HCT116 (cell line): ENCODE measurements at regions not wholly inside any gene's neighbourhood (a gene's known extent, or its start where the extent isn't known, plus 50 kb on each side); places are given as distances from the start of the nearest gene placed in this dataset.
A peak's percentile ranks its signal among the peaks of the same experiment; 100 is the strongest.

Experiments
- ATAC-seq: fragments of 200-7000 bp; cut with Tn5 transposase; 2 replicates; pipeline ENCODE4 v1.9.1; 2020; ENCODE audit warnings: mild to moderate bottlenecking, moderate library complexity
- BruUV-seq: library from RNA; stranded (reverse); fragments of 400-500 nt; replicated peaks from 2 replicates; lab custom pipeline; 2021; lab: Mats Ljungman, UMichigan
- CTCF ChIA-PET: fragments of 300-600 bp; sonication (Branson Sonifier 250); formaldehyde crosslinking; loops from one replicate; lab custom pipeline; 2021; ENCODE audit warnings: antibody characterized with exemption; lab: Charles Lee
- POLR2A ChIA-PET: fragments of 300-600, 350-600 bp; sonication (Branson Sonifier 250); formaldehyde crosslinking; loops from one replicate; lab custom pipeline; 2021; ENCODE audit warnings: antibody characterized with exemption; lab: Charles Lee
- RAD21 ChIA-PET, 2 experiments: fragments of 300-600 bp; sonication (Branson Sonifier 250); formaldehyde crosslinking; loops; one replicate each; lab custom pipeline; 2023; ENCODE audit warnings: low total read pairs in 2 of 2; ENCODE audit not compliant: uncharacterized antibody in 2 of 2, unreplicated experiment in 2 of 2, low non-redundant PET in 1 of 2; lab: Charles Lee
- DNase-seq: peaks from one replicate; pipeline ENCODE4 v3.0.0-alpha.2; 2010; ENCODE audit warnings: low read depth, low spot score
- H2AFZ ChIP-seq: fragments of 200-600 bp; shearing (Covaris generic), sonication (generic); 2 replicates; pipeline ENCODE4 v1.6.1; 2017; ENCODE audit warnings: low read depth, mixed run types, mixed read lengths, antibody characterized with exemption, low read length; ENCODE audit not compliant: poor library complexity, severe bottlenecking
- H3K27ac ChIP-seq: 2 replicates; pipeline ENCODE4 v1.5.1; 2012; ENCODE audit warnings: low read depth, low read length
- H3K27me3 ChIP-seq: fragments of 200-600 bp; sonication (generic); 2 replicates; pipeline ENCODE4 v1.6.1; 2016; ENCODE audit warnings: mixed run types, low read length, mixed read lengths; ENCODE audit not compliant: insufficient read depth
- H3K36me3 ChIP-seq, 2 experiments: fragments of 200-500 bp in 1 of 2; fragments of 200-600 bp in 1 of 2; sonication (Bioruptor generic) in 1 of 2; sonication (generic) in 1 of 2; 2 replicates each; pipeline versions ENCODE4 v1.5.1 to v1.6.1; 2014 to 2016; ENCODE audit warnings: low read length in 2 of 2, inconsistent platforms in 1 of 2, mixed read lengths in 1 of 2, mixed run types in 1 of 2; ENCODE audit not compliant: insufficient read depth in 2 of 2, control insufficient read depth in 1 of 2
- H3K4me1 ChIP-seq, 2 experiments: fragments of 200-600 bp in 1 of 2; sonication (generic) in 1 of 2; 2 replicates each; pipeline versions ENCODE4 v1.5.1 to v1.6.1; 2012 to 2017; ENCODE audit warnings: low read length in 2 of 2, inconsistent platforms in 1 of 2, mild to moderate bottlenecking in 1 of 2, mixed read lengths in 1 of 2, mixed run types in 1 of 2, moderate library complexity in 1 of 2; ENCODE audit not compliant: insufficient read depth in 2 of 2, control insufficient read depth in 1 of 2
- H3K4me2 ChIP-seq: fragments of 200-600 bp; sonication (generic); 2 replicates; pipeline ENCODE4 v1.6.1; 2017; ENCODE audit warnings: mixed run types, low read length, mixed read lengths
- H3K4me3 ChIP-seq, 2 experiments: fragments of 200-600 bp in 1 of 2; sonication (generic) in 1 of 2; replicated peaks in 1 of 2; 2 replicates each; pipeline ENCODE4 v1.5.1; 2011 to 2016; ENCODE audit warnings: low read length in 2 of 2, control low read depth in 1 of 2, low read depth in 1 of 2, mild to moderate bottlenecking in 1 of 2, mixed read lengths in 1 of 2, mixed run types in 1 of 2
- H3K79me2 ChIP-seq: fragments of 200-600 bp; sonication (generic); 2 replicates; pipeline ENCODE4 v1.6.1; 2017; ENCODE audit warnings: mild to moderate bottlenecking, mixed run types, low read length, moderate library complexity, mixed read lengths; ENCODE audit not compliant: insufficient read depth
- H3K9ac ChIP-seq: fragments of 200-600 bp; sonication (generic); 2 replicates; pipeline ENCODE4 v1.6.1; 2016; ENCODE audit warnings: low read length, mixed read lengths
- H3K9me2 ChIP-seq: fragments of 200-600 bp; sonication (generic), shearing (Covaris generic); 2 replicates; pipeline ENCODE4 v1.6.1; 2017; ENCODE audit warnings: mixed run types, mild to moderate bottlenecking, moderate library complexity; ENCODE audit not compliant: insufficient read depth
- H3K9me3 ChIP-seq, 2 experiments: fragments of 200-500 bp in 1 of 2; fragments of 200-600 bp in 1 of 2; sonication (Bioruptor generic) in 1 of 2; sonication (generic) in 1 of 2; 2 replicates each; pipeline ENCODE4 v1.6.1; 2014 to 2017; ENCODE audit warnings: low read length in 2 of 2, mixed read lengths in 2 of 2, inconsistent platforms in 1 of 2, low read depth in 1 of 2, mild to moderate bottlenecking in 1 of 2, mixed run types in 1 of 2, moderate library complexity in 1 of 2; ENCODE audit not compliant: control insufficient read depth in 1 of 2, insufficient read depth in 1 of 2
- H4K20me1 ChIP-seq: fragments of 200-600 bp; sonication (generic), shearing (Covaris generic); 2 replicates; pipeline ENCODE4 v1.6.1; 2017; ENCODE audit warnings: mixed run types, mild to moderate bottlenecking, moderate library complexity; ENCODE audit not compliant: insufficient read depth
- CBX3 ChIP-seq: IDR thresholded peaks from 2 replicates; pipeline ENCODE4 v1.6.1; 2012; ENCODE audit warnings: low read depth
- CTCF ChIP-seq, 3 experiments: fragments of 200-600 bp in 1 of 3; sonication (generic) in 1 of 3; IDR thresholded peaks in 2 of 3; conservative IDR thresholded peaks in 1 of 3; 2 replicates each; pipeline ENCODE4 v1.5.1; 2012 to 2017; ENCODE audit warnings: low read depth in 2 of 3, low read length in 2 of 3, antibody characterized with exemption in 1 of 3, borderline replicate concordance in 1 of 3, control low read depth in 1 of 3, mild to moderate bottlenecking in 1 of 3, mixed read lengths in 1 of 3, mixed run types in 1 of 3, moderate library complexity in 1 of 3; ENCODE audit not compliant: insufficient read depth in 1 of 3
- EGR1 ChIP-seq: IDR thresholded peaks from 2 replicates; pipeline ENCODE4 v1.6.1; 2012; ENCODE audit warnings: low read depth
- ELF1 ChIP-seq: IDR thresholded peaks from 2 replicates; pipeline ENCODE4 v1.6.1; 2012; ENCODE audit warnings: low read depth, borderline replicate concordance
- EZH2 ChIP-seq: fragments of 200-600 bp; sonication (generic); IDR thresholded peaks from 2 replicates; pipeline ENCODE4 v1.6.1; 2017; ENCODE audit warnings: antibody characterized with exemption, mixed run types
- JUND ChIP-seq: IDR thresholded peaks from 2 replicates; pipeline ENCODE4 v1.6.1; 2012
- MAX ChIP-seq: IDR thresholded peaks from 2 replicates; pipeline ENCODE4 v1.6.1; 2012
- POLR2A ChIP-seq: IDR thresholded peaks from 2 replicates; pipeline ENCODE4 v1.7.0; 2011; ENCODE audit warnings: borderline replicate concordance; ENCODE audit not compliant: insufficient read depth, insufficient read length; ENCODE audit errors: extremely low read depth
- POLR2AphosphoS5 ChIP-seq: IDR thresholded peaks from 2 replicates; pipeline ENCODE4 v1.6.1; 2011; ENCODE audit warnings: mild to moderate bottlenecking, low read depth, low read length, moderate library complexity
- RAD21 ChIP-seq: IDR thresholded peaks from 2 replicates; pipeline ENCODE4 v1.6.1; 2012; ENCODE audit warnings: low read depth, mild to moderate bottlenecking
- SP1 ChIP-seq: IDR thresholded peaks from 2 replicates; pipeline ENCODE4 v1.6.1; 2012; ENCODE audit warnings: low read depth
- SRF ChIP-seq: IDR thresholded peaks from 2 replicates; pipeline ENCODE4 v1.6.1; 2012; ENCODE audit warnings: low read depth
- TCF7L2 ChIP-seq: IDR thresholded peaks from 2 replicates; pipeline ENCODE4 v1.7.0; 2011; ENCODE audit warnings: borderline replicate concordance, inconsistent platforms; ENCODE audit not compliant: insufficient read depth, insufficient read length; ENCODE audit errors: extremely low read depth
- ZBTB33 ChIP-seq: IDR thresholded peaks from 2 replicates; pipeline ENCODE4 v1.6.1; 2011; ENCODE audit warnings: mild to moderate bottlenecking, low read length, moderate library complexity; ENCODE audit not compliant: insufficient replicate concordance; ENCODE audit errors: extremely low read depth
- ZFX ChIP-seq: fragments of 450-650 bp; IDR thresholded peaks from 2 replicates; pipeline ENCODE4 v1.6.1; 2017
- ZNF274 ChIP-seq: fragments of 200-500 bp; sonication (Bioruptor generic); IDR thresholded peaks from 2 replicates; pipeline ENCODE4 v1.6.1; 2014; ENCODE audit warnings: mild to moderate bottlenecking, low read depth, low read length, inconsistent platforms
- intact Hi-C: fragments of 100-400 bp; cut with micrococcal nuclease; formaldehyde crosslinking; loops from 2 replicates; pipeline ENCODE4 v1.10.0; 2022

- ATAC-seq: peak; percentile 88
- no peak overlapping the region for H3K9ac ChIP-seq
- BruUV-seq: no TSS peak
- no peaks in the 10 kb centered on the region for H4K20me1 ChIP-seq
- POLR2A ChIA-PET: interaction anchor here (0.8 to 1.5 kb wide), 2 partner anchors 73 to 572 kb away, joined by 3 to 19 read pairs; partner anchors contain the start of gene PLK2
- H2AFZ ChIP-seq: peak overlapping the region; percentile 65
- peaks cover 18 to 29% of the 10 kb centered on the region in 2 experiments for H3K4me1 ChIP-seq
- H3K4me2 ChIP-seq: 0 out of 2 replicates have a peak overlapping the region, but pooled peaks have one; percentile 65
- no peaks in the 10 kb centered on the region for H3K9me2 ChIP-seq
- RAD21 ChIA-PET: interaction anchor here (0.5 to 1.7 kb wide), 7 partner anchors 109 to 575 kb away, joined by 3 to 14 read pairs (median 4); partner anchors contain the start of gene PLK2 (in 2 of the 2)
- no peak overlapping the region for H3K27ac ChIP-seq
- TF ChIP-seq SP1 (no peak), CTCF (IDR thresholded peaks at IDR 0.05 in 2 of 3, conservative IDR thresholded peaks at IDR 0.05 in 1 of 3; ENCODE audit: borderline replicate concordance in 1 of 3, insufficient read depth in 1 of 3, low read depth in 2 of 3, low read length in 2 of 3) (peak; percentile 59 to 75 (median 68); a peak in 5 of 6 replicates), SRF (no peak), ZNF274 (no peak), EGR1 (no peak), RAD21 (peak; percentile 81), MAX (peak; percentile 31; the same call in 1 of the 2 replicates), POLR2AphosphoS5 (no peak), ZBTB33 (no peak), EZH2 (no peak), POLR2A (no peak), TCF7L2 (no peak), ELF1 (no peak), JUND (no peak), CBX3 (peak; percentile 36; the same call in 1 of the 2 replicates), ZFX (no peak)
- peak; percentile 61 for DNase-seq
- no peaks in the 10 kb centered on the region for H3K36me3 ChIP-seq
- no peaks in the 10 kb centered on the region for H3K79me2 ChIP-seq
- CTCF ChIA-PET: interaction anchor here (0.6 to 2.8 kb wide), 10 partner anchors 44 to 590 kb away, joined by 3 to 47 read pairs (median 4); partner anchors contain the start of gene PLK2
- intact Hi-C loops: loop anchor here (1.0 to 2.0 kb wide), 4 partner anchors 109 to 589 kb away; partner anchors contain the start of gene PLK2
- no peak overlapping the region for H3K4me3 ChIP-seq
- H3K27me3 ChIP-seq: no peaks in the 10 kb centered on the region
- H3K9me3 ChIP-seq: no peaks in the 10 kb centered on the region
These were observed 405.4 kb upstream of the ACTBL2 start for GRCh38 chr5:57887851-57888621.
